ENCODE measurements at regions not wholly inside any gene's neighbourhood (a gene's known extent, or its start where the extent isn't known, plus 50 kb on each side); places are given as distances from the start of the nearest gene placed in this dataset.

DNA sequence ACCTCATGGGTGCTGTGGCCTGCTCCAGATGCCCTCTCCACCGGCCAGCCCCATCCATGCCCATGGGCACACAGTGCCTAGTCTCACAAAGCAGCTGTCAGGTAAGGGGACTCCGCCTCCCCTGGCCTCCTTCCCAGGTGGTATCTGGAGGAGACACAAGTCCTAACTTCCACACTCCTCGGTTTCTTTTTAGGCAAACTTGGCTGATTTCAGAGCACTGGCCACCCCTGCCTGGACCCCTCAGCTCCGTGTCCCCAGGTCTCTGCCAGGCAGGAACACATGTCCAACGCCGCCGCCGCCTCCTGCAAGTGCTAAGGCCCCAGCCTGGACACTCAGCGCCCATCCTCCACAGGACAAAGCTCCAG lies 324.1 kb upstream of the DIO3 start:
- intact Hi-C loops (cut with micrococcal nuclease), result no loop called here
- H3K9me3 Mint-ChIP-seq, result no peaks in the 10 kb centered on the region
- Histone ChIP-seq H3K27me3 (ENCODE audit: control insufficient read depth, insufficient read depth, low read length) (no peaks in the 10 kb centered on the region), H3K36me3 (ENCODE audit: control insufficient read depth, insufficient read depth, low read length) (no peaks in the 10 kb centered on the region), H3K27ac (ENCODE audit: low read length) (no peak overlapping the region), H3K4me1 (ENCODE audit: control insufficient read depth, insufficient read depth, low read length) (no peaks in the 10 kb centered on the region), H3K9me3 (ENCODE audit: control insufficient read depth, insufficient read depth, low read length) (no peaks in the 10 kb centered on the region), H3K4me3 (ENCODE audit: low read length) (no peak overlapping the region)
- H3K4me3 Mint-ChIP-seq, result no peak overlapping the region
- TF ChIP-seq, protein P1, sequence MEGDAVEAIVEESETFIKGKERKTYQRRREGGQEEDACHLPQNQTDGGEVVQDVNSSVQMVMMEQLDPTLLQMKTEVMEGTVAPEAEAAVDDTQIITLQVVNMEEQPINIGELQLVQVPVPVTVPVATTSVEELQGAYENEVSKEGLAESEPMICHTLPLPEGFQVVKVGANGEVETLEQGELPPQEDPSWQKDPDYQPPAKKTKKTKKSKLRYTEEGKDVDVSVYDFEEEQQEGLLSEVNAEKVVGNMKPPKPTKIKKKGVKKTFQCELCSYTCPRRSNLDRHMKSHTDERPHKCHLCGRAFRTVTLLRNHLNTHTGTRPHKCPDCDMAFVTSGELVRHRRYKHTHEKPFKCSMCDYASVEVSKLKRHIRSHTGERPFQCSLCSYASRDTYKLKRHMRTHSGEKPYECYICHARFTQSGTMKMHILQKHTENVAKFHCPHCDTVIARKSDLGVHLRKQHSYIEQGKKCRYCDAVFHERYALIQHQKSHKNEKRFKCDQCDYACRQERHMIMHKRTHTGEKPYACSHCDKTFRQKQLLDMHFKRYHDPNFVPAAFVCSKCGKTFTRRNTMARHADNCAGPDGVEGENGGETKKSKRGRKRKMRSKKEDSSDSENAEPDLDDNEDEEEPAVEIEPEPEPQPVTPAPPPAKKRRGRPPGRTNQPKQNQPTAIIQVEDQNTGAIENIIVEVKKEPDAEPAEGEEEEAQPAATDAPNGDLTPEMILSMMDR (IDR thresholded peaks at IDR 0.05), result no peak
- no peak for DNase-seq
- no peaks in the 10 kb centered on the region for H3K36me3 Mint-ChIP-seq
- no peak overlapping the region for H3K27ac Mint-ChIP-seq
- H3K27me3 Mint-ChIP-seq (ENCODE audit: low read depth in 2 of 2), result peaks cover 7 to 8% of the 10 kb centered on the region in 2 donors
- no peaks in the 10 kb centered on the region for H3K4me1 Mint-ChIP-seq
- ATAC-seq, result no peak
- 75% methylated on average over 9 of the region's 9 CpGs for WGBS (ENCODE audit: insufficient coverage)

DNA sequence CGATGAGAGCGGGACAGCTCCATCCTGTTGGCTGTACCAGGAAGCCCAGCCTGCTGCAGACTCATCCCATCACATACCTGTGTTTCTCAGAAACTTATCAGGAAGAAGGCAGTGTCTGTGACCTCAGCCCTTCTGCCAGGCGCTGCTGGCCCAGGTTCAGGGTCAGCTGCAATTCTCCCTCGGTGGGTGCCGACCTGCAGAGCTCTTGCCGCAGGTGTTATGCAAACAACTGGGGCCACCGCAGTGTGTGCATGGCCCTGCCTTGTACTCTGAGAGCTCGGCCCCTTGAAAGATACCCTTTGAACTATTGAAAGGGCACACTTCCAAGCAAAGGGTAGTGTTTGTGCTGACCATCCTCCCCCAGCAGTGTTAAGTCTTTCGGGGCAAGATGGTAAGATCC lies 322.2 kb upstream of the DIO3 start:
- Histone ChIP-seq H3K36me3 (ENCODE audit: control insufficient read depth, insufficient read depth, low read length) (no peaks in the 10 kb centered on the region), H3K4me1 (ENCODE audit: control insufficient read depth, insufficient read depth, low read length) (no peaks in the 10 kb centered on the region), H3K27ac (ENCODE audit: low read length) (no peak overlapping the region), H3K4me3 (ENCODE audit: low read length) (no peak overlapping the region), H3K9me3 (ENCODE audit: control insufficient read depth, insufficient read depth, low read length) (no peaks in the 10 kb centered on the region), H3K27me3 (ENCODE audit: control insufficient read depth, insufficient read depth, low read length) (no peaks in the 10 kb centered on the region)
- H3K36me3 Mint-ChIP-seq, result no peaks in the 10 kb centered on the region
- H3K4me1 Mint-ChIP-seq, result no peaks in the 10 kb centered on the region
- TF ChIP-seq, protein P1 (IDR thresholded peaks at IDR 0.05), result no peak
- H3K27me3 Mint-ChIP-seq (ENCODE audit: low read depth in 2 of 2), result peaks cover 7 to 12% of the 10 kb centered on the region in 2 donors
- WGBS (ENCODE audit: insufficient coverage), result 88% methylated on average over 9 of the region's 9 CpGs
- no peak overlapping the region for H3K27ac Mint-ChIP-seq
- intact Hi-C loops (cut with micrococcal nuclease), result no loop called here
- no peak for ATAC-seq
- no peak overlapping the region for H3K4me3 Mint-ChIP-seq
- H3K9me3 Mint-ChIP-seq, result no peaks in the 10 kb centered on the region
- no peak for DNase-seq

DNA sequence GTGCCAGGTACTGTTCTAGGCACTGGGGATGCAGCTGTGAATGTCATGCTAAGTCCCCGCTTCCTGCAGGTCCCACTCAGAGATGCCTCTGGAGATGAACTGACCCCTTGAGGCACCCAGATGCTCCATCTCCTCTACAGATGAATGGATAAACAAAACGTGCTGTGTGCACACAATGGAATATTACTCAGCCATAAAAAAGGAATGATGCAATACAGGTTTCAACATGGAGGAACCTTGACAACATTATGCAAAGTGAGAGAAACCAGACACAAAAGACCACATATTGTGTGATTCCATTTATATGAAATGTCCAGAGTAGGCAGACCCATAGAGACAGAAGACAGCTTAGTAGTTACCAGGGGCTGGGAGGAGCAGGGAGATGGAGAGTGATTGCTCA lies 320.1 kb upstream of the DIO3 start:
- TF ChIP-seq, protein P1 (IDR thresholded peaks at IDR 0.05), result no peak
- no peak for DNase-seq
- 93% methylated on average over 2 of the region's 2 CpGs for WGBS (ENCODE audit: insufficient coverage)
- intact Hi-C loops (cut with micrococcal nuclease), result no loop called here
- Mint-ChIP-seq H3K27me3 (ENCODE audit: low read depth in 2 of 2) (peaks cover 7 to 9% of the 10 kb centered on the region in 2 donors), H3K4me1 (no peaks in the 10 kb centered on the region), H3K36me3 (no peaks in the 10 kb centered on the region), H3K4me3 (no peak overlapping the region), H3K27ac (no peak overlapping the region), H3K9me3 (no peaks in the 10 kb centered on the region)
- H3K27me3 ChIP-seq (ENCODE audit: control insufficient read depth, insufficient read depth, low read length), result no peaks in the 10 kb centered on the region
- ATAC-seq, result no peak
- no peak overlapping the region for H3K4me3 ChIP-seq (ENCODE audit: low read length)
- H3K36me3 ChIP-seq (ENCODE audit: control insufficient read depth, insufficient read depth, low read length), result no peaks in the 10 kb centered on the region
- H3K4me1 ChIP-seq (ENCODE audit: control insufficient read depth, insufficient read depth, low read length), result no peaks in the 10 kb centered on the region
- no peaks in the 10 kb centered on the region for H3K9me3 ChIP-seq (ENCODE audit: control insufficient read depth, insufficient read depth, low read length)
- H3K27ac ChIP-seq (ENCODE audit: low read length), result no peak overlapping the region

DNA sequence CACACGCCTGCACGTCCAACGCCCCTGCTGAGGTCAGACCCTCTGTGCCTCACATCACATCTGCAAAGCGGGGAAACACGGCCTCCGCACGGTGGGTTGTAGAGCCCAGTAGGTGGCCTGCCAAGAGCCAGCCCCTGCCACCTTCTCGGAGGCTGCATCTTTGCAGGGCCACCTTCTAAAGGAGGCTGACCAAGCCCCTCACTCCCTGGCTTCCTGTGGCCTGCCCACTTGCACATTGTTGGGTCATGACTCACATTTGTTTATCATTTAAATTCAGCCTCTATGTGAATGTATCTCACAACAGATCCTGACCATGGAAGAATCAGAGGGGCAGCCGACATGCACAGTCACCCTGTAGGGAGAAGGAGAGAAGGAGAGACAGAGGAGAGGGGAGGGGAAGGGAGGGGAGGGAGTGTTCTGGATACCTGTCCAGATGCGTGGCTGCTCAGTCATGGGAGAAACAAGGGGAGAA lies 319.5 kb upstream of the DIO3 start:
- H3K27me3 Mint-ChIP-seq (ENCODE audit: low read depth in 2 of 2), result peaks cover 7 to 9% of the 10 kb centered on the region in 2 donors
- intact Hi-C loops (cut with micrococcal nuclease), result no loop called here
- H3K27me3 ChIP-seq (ENCODE audit: control insufficient read depth, insufficient read depth, low read length), result no peaks in the 10 kb centered on the region
- H3K4me3 Mint-ChIP-seq, result no peak overlapping the region
- ATAC-seq, result no peak
- no peak overlapping the region for H3K4me3 ChIP-seq (ENCODE audit: low read length)
- H3K27ac Mint-ChIP-seq, result no peak overlapping the region
- no peak overlapping the region for H3K27ac ChIP-seq (ENCODE audit: low read length)
- H3K4me1 ChIP-seq (ENCODE audit: control insufficient read depth, insufficient read depth, low read length), result no peaks in the 10 kb centered on the region
- no peaks in the 10 kb centered on the region for H3K4me1 Mint-ChIP-seq
- TF ChIP-seq, protein P1 (IDR thresholded peaks at IDR 0.05), result no peak
- no peaks in the 10 kb centered on the region for H3K36me3 ChIP-seq (ENCODE audit: control insufficient read depth, insufficient read depth, low read length)
- H3K9me3 Mint-ChIP-seq, result no peaks in the 10 kb centered on the region
- no peaks in the 10 kb centered on the region for H3K9me3 ChIP-seq (ENCODE audit: control insufficient read depth, insufficient read depth, low read length)
- 88% methylated on average over 10 of the region's 10 CpGs for WGBS (ENCODE audit: insufficient coverage)
- no peaks in the 10 kb centered on the region for H3K36me3 Mint-ChIP-seq
- DNase-seq, result no peak
